ENCODE measurements at regions not wholly inside any gene's neighbourhood (a gene's known extent, or its start where the extent isn't known, plus 50 kb on each side); places are given as distances from the start of the nearest gene placed in this dataset.
"Not testable (repeated sequence)": the region's sequence is repeated elsewhere in the genome, so short reads cannot be mapped to it uniquely, and the experiment has no call there.

- no peak for TF ChIP-seq CTCF (conservative IDR thresholded peaks at IDR 0.05; ENCODE audit: low read depth, low read length)
- H3K4me3 ChIP-seq (ENCODE audit: low read depth, low read length): no peak overlapping the region
- no peak for DNase-seq (ENCODE audit: low read depth)
These were observed 270.5 kb downstream of the CXCL12 start for GRCh38 chr10:44114441-44114840.

- DNase-seq (ENCODE audit: low read depth); H3K4me3 ChIP-seq (ENCODE audit: low read depth, low read length): not testable (repeated sequence)
These were observed 272.6 kb downstream of the CXCL12 start for GRCh38 chr10:44112280-44112679.

- H3K4me3 ChIP-seq (ENCODE audit: low read depth, low read length): no peak overlapping the region
- no peak for DNase-seq (ENCODE audit: low read depth)
These were observed 279.2 kb downstream of the CXCL12 start for GRCh38 chr10:44105696-44106095.

GRCh38 chr10:44102726-44103255, 282.1 kb downstream of the CXCL12 start:
- DNase-seq (ENCODE audit: low read depth): no peak
- no peak for TF ChIP-seq CTCF (conservative IDR thresholded peaks at IDR 0.05; ENCODE audit: low read depth, low read length)
- no peak overlapping the region for H3K4me3 ChIP-seq (ENCODE audit: low read depth, low read length)

More at GRCh38 chr10:44105696-44106095, 279.2 kb downstream of the CXCL12 start:
- no peak for TF ChIP-seq CTCF (conservative IDR thresholded peaks at IDR 0.05; ENCODE audit: low read depth, low read length)

- TF ChIP-seq CTCF (conservative IDR thresholded peaks at IDR 0.05; ENCODE audit: low read depth, low read length): no peak
- no peak for DNase-seq (ENCODE audit: low read depth)
- no peak overlapping the region for H3K4me3 ChIP-seq (ENCODE audit: low read depth, low read length)
These were observed 283.8 kb downstream of the CXCL12 start for GRCh38 chr10:44101082-44101481.

- TF ChIP-seq CTCF (conservative IDR thresholded peaks at IDR 0.05; ENCODE audit: low read depth, low read length): no peak
- H3K4me3 ChIP-seq (ENCODE audit: low read depth, low read length): no peak overlapping the region
- DNase-seq (ENCODE audit: low read depth): no peak
These were observed 285.4 kb downstream of the CXCL12 start for GRCh38 chr10:44099511-44099910.

GRCh38 chr10:44096217-44096616, 288.7 kb downstream of the CXCL12 start:
- not testable (repeated sequence) for DNase-seq (ENCODE audit: low read depth); H3K4me3 ChIP-seq (ENCODE audit: low read depth, low read length)

GRCh38 chr10:44089671-44090070, 295.2 kb downstream of the CXCL12 start:
- no peak overlapping the region for H3K4me3 ChIP-seq (ENCODE audit: low read depth, low read length)
- no peak for TF ChIP-seq CTCF (conservative IDR thresholded peaks at IDR 0.05; ENCODE audit: low read depth, low read length)
- DNase-seq (ENCODE audit: low read depth): no peak

Measured in choroid plexus epithelial cell (primary cell).